SK-N-SH (cell line): ENCODE measurements at regions not wholly inside any gene's neighbourhood (a gene's known extent, or its start where the extent isn't known, plus 50 kb on each side); places are given as distances from the start of the nearest gene placed in this dataset.

ENCODE experiments used
- CTCF ChIA-PET: fragments of 300-600, 350-600 bp; formaldehyde crosslinking; extraction: SDS; loops from one replicate; lab custom pipeline; 2021; lab: Yijun Ruan, JAX
- POLR2A ChIA-PET: fragments of 350-600 bp; sonication (Branson Sonifier 250); formaldehyde crosslinking; extraction: SDS; loops from one replicate; lab custom pipeline; 2020; ENCODE audit warnings: antibody characterized with exemption, inconsistent platforms; lab: Yijun Ruan, JAX
- DNase-seq: peaks from one replicate; pipeline ENCODE4 v3.0.0; 2012
- H2AFZ ChIP-seq: fragments of 200-600 bp; sonication (generic); 2 replicates; pipeline ENCODE4 v1.8.1; 2016; ENCODE audit warnings: antibody characterized with exemption, mild to moderate bottlenecking, low read depth
- H3F3A ChIP-seq: fragments of 200-600 bp; sonication (generic); replicated peaks from 2 replicates; pipeline ENCODE3; 2016; ENCODE audit warnings: antibody characterized with exemption, mild to moderate bottlenecking; ENCODE audit not compliant: insufficient read depth
- H3K27ac ChIP-seq, 2 experiments: fragments of 200-500 bp in 1 of 2; fragments of 200-600 bp in 1 of 2; sonication (Bioruptor generic) in 1 of 2; sonication (generic), shearing (Covaris generic) in 1 of 2; 2 replicates each; pipeline versions ENCODE4 v1.5.1 to v1.6.1; 2014 to 2016; ENCODE audit warnings: low read depth in 2 of 2, inconsistent platforms in 1 of 2, low read length in 1 of 2, mild to moderate bottlenecking in 1 of 2, mixed read lengths in 1 of 2
- H3K27me3 ChIP-seq: fragments of 200-600 bp; sonication (generic), shearing (Covaris generic); 2 replicates; pipeline ENCODE4 v1.6.1; 2016; ENCODE audit warnings: mixed run types; ENCODE audit not compliant: insufficient read depth
- H3K36me3 ChIP-seq, 2 experiments: fragments of 200-500 bp in 1 of 2; fragments of 200-600 bp in 1 of 2; sonication (Bioruptor generic) in 1 of 2; sonication (generic) in 1 of 2; replicated peaks in 1 of 2; 2 replicates each; pipeline versions ENCODE3 to v1.5.1; 2014 to 2016; ENCODE audit warnings: low read length in 1 of 2, mild to moderate bottlenecking in 1 of 2; ENCODE audit not compliant: insufficient read depth in 2 of 2, control insufficient read depth in 1 of 2
- H3K4me1 ChIP-seq, 2 experiments: fragments of 200-500 bp in 1 of 2; fragments of 200-600 bp in 1 of 2; sonication (Bioruptor generic) in 1 of 2; sonication (generic), shearing (Covaris generic) in 1 of 2; 2 replicates each; pipeline versions ENCODE4 v1.5.1 to v1.6.1; 2014 to 2016; ENCODE audit warnings: low read depth in 1 of 2, low read length in 1 of 2, mixed run types in 1 of 2; ENCODE audit not compliant: insufficient read depth in 2 of 2, control insufficient read depth in 1 of 2
- H3K4me2 ChIP-seq: fragments of 200-600 bp; sonication (generic), shearing (Covaris generic); 2 replicates; pipeline ENCODE4 v1.6.1; 2017; ENCODE audit warnings: mixed run types
- H3K4me3 ChIP-seq, 2 experiments: fragments of 200-500 bp in 1 of 2; fragments of 200-600 bp in 1 of 2; sonication (Bioruptor generic) in 1 of 2; sonication (generic), shearing (Covaris generic) in 1 of 2; 2 replicates each; pipeline versions ENCODE4 v1.5.1 to v1.8.1; 2014 to 2016; ENCODE audit warnings: low read depth in 2 of 2, inconsistent platforms in 1 of 2, low read length in 1 of 2, mild to moderate bottlenecking in 1 of 2, mixed read lengths in 1 of 2, moderate library complexity in 1 of 2
- H3K79me2 ChIP-seq: fragments of 200-600 bp; sonication (generic); 2 replicates; pipeline ENCODE4 v1.8.1; 2017; ENCODE audit warnings: mild to moderate bottlenecking; ENCODE audit not compliant: insufficient read depth
- H3K9ac ChIP-seq: fragments of 200-600 bp; sonication (generic); 2 replicates; pipeline ENCODE4 v1.6.1; 2017; ENCODE audit warnings: mixed run types
- H3K9me2 ChIP-seq: fragments of 200-600 bp; sonication (generic); 2 replicates; pipeline ENCODE4 v1.6.1; 2017; ENCODE audit warnings: mixed run types
- H3K9me3 ChIP-seq: fragments of 200-600 bp; sonication (generic); 2 replicates; pipeline ENCODE4 v1.6.1; 2017; ENCODE audit warnings: mixed run types, mild to moderate bottlenecking, moderate library complexity
- H4K20me1 ChIP-seq: fragments of 200-600 bp; sonication (generic); 2 replicates; pipeline ENCODE4 v1.6.1; 2017; ENCODE audit warnings: mild to moderate bottlenecking, mixed run types; ENCODE audit not compliant: insufficient read depth
- CHD2 ChIP-seq: fragments of 150-350 bp; IDR thresholded peaks from 2 replicates; pipeline ENCODE4 v1.6.1; 2018; ENCODE audit warnings: low read length; ENCODE audit not compliant: partially characterized antibody
- FOSL2 ChIP-seq: IDR thresholded peaks from 2 replicates; pipeline ENCODE4 v1.4.0; 2012; ENCODE audit warnings: low read depth, mild to moderate bottlenecking, moderate library complexity, borderline replicate concordance
- JUND ChIP-seq: IDR thresholded peaks from 2 replicates; pipeline ENCODE4 v1.4.0; 2012
- NRF1 ChIP-seq: IDR thresholded peaks from 2 replicates; pipeline ENCODE4 v1.6.1; 2012; ENCODE audit warnings: low read depth, mild to moderate bottlenecking, low read length
- SMC3 ChIP-seq: IDR thresholded peaks from 2 replicates; pipeline ENCODE4 v1.6.1; 2012; ENCODE audit warnings: low read depth, low read length, improper control_type of control experiment
- USF2 ChIP-seq: fragments of 150-350 bp; IDR thresholded peaks from 2 replicates; pipeline ENCODE4 v1.6.1; 2017; ENCODE audit warnings: antibody characterized with exemption, low read length, low read depth, borderline replicate concordance
- YY1 ChIP-seq: IDR thresholded peaks from 2 replicates; pipeline ENCODE4 v1.4.0; 2012; ENCODE audit warnings: low read depth, mild to moderate bottlenecking
- ZBTB33 ChIP-seq: IDR thresholded peaks from 2 replicates; pipeline ENCODE4 v1.4.0; 2012; ENCODE audit warnings: low read depth, borderline replicate concordance
- WGBS: methylation state at CpG from one replicate; pipeline ENCODE4 v1.1.6; 2017; ENCODE audit warnings: low lambda C conversion rate; 5-methylcytosine and 5-hydroxymethylcytosine counted together

- TF ChIP-seq SMC3, result no peak
Measured at GRCh38 chr12:107306141-107306659, 212.9 kb upstream of the CRY1 start (continued).

GRCh38 chr12:107308310-107308709, 215.0 kb upstream of the CRY1 start:
- Histone ChIP-seq H3K27ac (no peak overlapping the region), H3K79me2 (no peaks in the 10 kb centered on the region), H3K36me3 (no peaks in the 10 kb centered on the region), H3K9me3 (no peaks in the 10 kb centered on the region), H3K9me2 (no peaks in the 10 kb centered on the region), H4K20me1 (no peaks in the 10 kb centered on the region), H3K4me2 (no peak overlapping the region), H3K9ac (no peak overlapping the region), H3K4me1 (no peaks in the 10 kb centered on the region), H3F3A (no peaks in the 10 kb centered on the region), H2AFZ (no peak overlapping the region), H3K4me3 (no peak overlapping the region), H3K27me3 (no peaks in the 10 kb centered on the region; the same call in 1 of the 2 replicates)
- CTCF ChIA-PET, result no interaction called here
- POLR2A ChIA-PET, result no interaction called here
- TF ChIP-seq FOSL2 (no peak), JUND (no peak)
- DNase-seq, result no peak

GRCh38 chr12:107309020-107309419, 215.7 kb upstream of the CRY1 start:
- CTCF ChIA-PET, result interaction anchor here (1.3 kb wide), 1 partner anchor 29 kb away, joined by 3 read pairs; no protein-coding TSS in a partner anchor
- DNase-seq, result no peak
- 58% methylated on average over 4 of the region's 4 CpGs for WGBS

More at GRCh38 chr12:107309020-107309419, 215.7 kb upstream of the CRY1 start:
- Histone ChIP-seq H3F3A (no peaks in the 10 kb centered on the region), H3K4me2 (no peak overlapping the region), H2AFZ (no peak overlapping the region), H4K20me1 (no peaks in the 10 kb centered on the region), H3K27ac (no peak overlapping the region), H3K36me3 (no peaks in the 10 kb centered on the region), H3K27me3 (no peaks in the 10 kb centered on the region; the same call in 1 of the 2 replicates), H3K4me1 (no peaks in the 10 kb centered on the region), H3K79me2 (no peaks in the 10 kb centered on the region), H3K9ac (no peak overlapping the region), H3K9me3 (no peaks in the 10 kb centered on the region), H3K4me3 (no peak overlapping the region), H3K9me2 (no peaks in the 10 kb centered on the region)
- POLR2A ChIA-PET, result no interaction called here
- no peak for TF ChIP-seq SMC3
- no peak for TF ChIP-seq ZBTB33
- TF ChIP-seq USF2, result no peak
- TF ChIP-seq CHD2, result no peak
- TF ChIP-seq NRF1, result no peak
- TF ChIP-seq YY1, result no peak
